ENCODE measurements at regions not wholly inside any gene's neighbourhood (a gene's known extent, or its start where the extent isn't known, plus 50 kb on each side); places are given as distances from the start of the nearest gene placed in this dataset.
A peak's percentile ranks its signal among the peaks of the same experiment; 100 is the strongest.

- H3K79me1 ChIP-seq (ENCODE audit: low read depth, low read length): no peaks in the 10 kb centered on the region
- WGBS, 2 experiments (ENCODE audit: extremely low coverage in 1 of 2, insufficient coverage in 1 of 2, insufficient read length in 1 of 2, insufficient replicate concordance in 2 of 2, low coverage in 1 of 2, low lambda C conversion rate in 2 of 2, missing lambda C conversion rate in 1 of 2): 92% methylated on average over 3 of the region's 3 CpGs; no CpG with 5 or more reads in 1 of the 2 experiments
- H3K27ac ChIP-seq (ENCODE audit: low read depth, low read length): no peak overlapping the region
- no peak overlapping the region for H3K4me2 ChIP-seq (ENCODE audit: insufficient read depth in 1 of 2, low read depth in 2 of 2, low read length in 2 of 2)
- H3K14ac ChIP-seq (ENCODE audit: insufficient read length): no peak overlapping the region
- H3K79me2 ChIP-seq (ENCODE audit: control insufficient read depth in 1 of 2, insufficient read depth in 2 of 2, low read length in 2 of 2): no peaks in the 10 kb centered on the region
- H2BK12ac ChIP-seq (ENCODE audit: low read depth, low read length): no peak overlapping the region; the same call in 1 of the 2 replicates
- H3K36me3 ChIP-seq (ENCODE audit: control insufficient read depth in 2 of 4, insufficient read depth in 4 of 4, low read length in 3 of 4): no peaks in the 10 kb centered on the region; a peak in 1 of 8 replicates
- no peak overlapping the region for H4K91ac ChIP-seq (replicated peaks; ENCODE audit: insufficient read length, low read length)
- no peaks in the 10 kb centered on the region for H3K9me3 ChIP-seq (ENCODE audit: insufficient read depth in 2 of 2, low read depth in 1 of 2, low read length in 1 of 2)
- H2BK20ac ChIP-seq (ENCODE audit: low read length): no peak overlapping the region
- no peak overlapping the region for H2BK5ac ChIP-seq (ENCODE audit: low read depth, low read length)
- no peak overlapping the region for H3K4me3 ChIP-seq (ENCODE audit: extremely low read depth in 1 of 4, insufficient read depth in 2 of 4, low read depth in 3 of 4, low read length in 4 of 4)
- no peak overlapping the region for H2BK120ac ChIP-seq (replicated peaks; ENCODE audit: low read depth, low read length)
- no peak overlapping the region for H3K4ac ChIP-seq (replicated peaks; ENCODE audit: insufficient read length, low read depth, low read length)
- H3K9ac ChIP-seq (replicated peaks in 1 of 4; ENCODE audit: extremely low read depth in 1 of 4, low read depth in 3 of 4, low read length in 3 of 4): 0 out of 7 replicates have a peak overlapping the region, but pooled peaks of 1 of the 4 experiments have one; percentile 17
- POLR2A ChIA-PET (ENCODE audit: partially characterized antibody): no interaction called here
- no peak for FAIRE-seq
- H3K27me3 ChIP-seq (replicated peaks in 1 of 4; ENCODE audit: control insufficient read depth in 3 of 4, extremely low read depth in 1 of 4, insufficient read depth in 3 of 4, low read length in 3 of 4): no peaks in the 10 kb centered on the region
- H3K23me2 ChIP-seq (ENCODE audit: low read depth, low read length): no peaks in the 10 kb centered on the region
- H3K18ac ChIP-seq (ENCODE audit: extremely low read depth, low read length): no peak overlapping the region
- CTCF ChIA-PET (ENCODE audit: partially characterized antibody): interaction anchor here (1.0 to 1.3 kb wide), 4 partner anchors 8 to 72 kb away, joined by 3 to 4 read pairs (median 3); no protein-coding TSS in a partner anchor
- DNase-seq (ENCODE audit: low read depth in 1 of 2, low spot score in 2 of 2): no peak
- H3K4me1 ChIP-seq (replicated peaks in 1 of 4; ENCODE audit: control insufficient read depth in 3 of 4, insufficient read depth in 4 of 4, low read length in 3 of 4): peaks cover 0 to 4% (median 0%) of the 10 kb centered on the region in 4 experiments; a peak in 3 of 7 replicates
- H2BK15ac ChIP-seq (ENCODE audit: low read length): no peak overlapping the region
- no peak overlapping the region for H3K23ac ChIP-seq (ENCODE audit: insufficient read length)
- no peak overlapping the region for H3K56ac ChIP-seq (replicated peaks; ENCODE audit: insufficient read length, low read depth, low read length)
- H4K8ac ChIP-seq (ENCODE audit: extremely low read depth, insufficient read depth, low read length): 0 out of 2 replicates have a peak overlapping the region, but pooled peaks have one; percentile 14
- no peak overlapping the region for H2AK5ac ChIP-seq (ENCODE audit: low read depth, low read length)
- H2AFZ ChIP-seq (ENCODE audit: low read length): no peak overlapping the region
- H4K5ac ChIP-seq (ENCODE audit: insufficient read length, low read depth, low read length): no peak overlapping the region
- H4K20me1 ChIP-seq (replicated peaks in 1 of 2; ENCODE audit: control insufficient read depth in 1 of 2, insufficient read depth in 2 of 2, low read length in 2 of 2): no peaks in the 10 kb centered on the region
- TF ChIP-seq BCL11A (IDR thresholded peaks at IDR 0.05; ENCODE audit: low read depth in 2 of 2, low read length in 2 of 2) (no peak), POLR2A (IDR thresholded peaks at IDR 0.05; ENCODE audit: control extremely low read depth in 1 of 2, low read depth in 2 of 2, low read length in 2 of 2) (no peak), RAD21 (IDR thresholded peaks at IDR 0.05 in 1 of 2, conservative IDR thresholded peaks at IDR 0.05 in 1 of 2; ENCODE audit: low read depth in 2 of 2, low read length in 2 of 2) (no peak), MAFK (IDR thresholded peaks at IDR 0.05; ENCODE audit: low read depth, low read length) (no peak), POU5F1 (IDR thresholded peaks at IDR 0.05; ENCODE audit: low read depth, low read length) (no peak), CBX8 (IDR thresholded peaks at IDR 0.05; ENCODE audit: borderline replicate concordance, low read depth, low read length) (no peak), SIX5 (IDR thresholded peaks at IDR 0.05; ENCODE audit: low read depth, low read length) (no peak), RFX5 (IDR thresholded peaks at IDR 0.05; ENCODE audit: borderline replicate concordance, low read depth, low read length) (no peak), EP300 (IDR thresholded peaks at IDR 0.05; ENCODE audit: borderline replicate concordance in 1 of 2, low read depth in 2 of 2, low read length in 2 of 2) (no peak), SIRT6 (IDR thresholded peaks at IDR 0.05; ENCODE audit: low read length) (no peak), HDAC2 (IDR thresholded peaks at IDR 0.05; ENCODE audit: borderline replicate concordance in 1 of 2, low read depth in 2 of 2, low read length in 2 of 2) (no peak), SRF (IDR thresholded peaks at IDR 0.05; ENCODE audit: low read depth, low read length) (no peak), PHF8 (conservative IDR thresholded peaks at IDR 0.05; ENCODE audit: low read depth, low read length) (no peak)
These were observed 221.9 kb downstream of the SLC38A4 start for GRCh38 chr12:46603776-46604456.
